NCI-H510A (cell line): ENCODE measurements at regions not wholly inside any gene's neighbourhood (a gene's known extent, or its start where the extent isn't known, plus 50 kb on each side); places are given as distances from the start of the nearest gene placed in this dataset.

Experiments used
- DNase-seq: peaks from one replicate; lab custom pipeline; 2025; lab: John Stamatoyannopoulos, UW

DNA sequence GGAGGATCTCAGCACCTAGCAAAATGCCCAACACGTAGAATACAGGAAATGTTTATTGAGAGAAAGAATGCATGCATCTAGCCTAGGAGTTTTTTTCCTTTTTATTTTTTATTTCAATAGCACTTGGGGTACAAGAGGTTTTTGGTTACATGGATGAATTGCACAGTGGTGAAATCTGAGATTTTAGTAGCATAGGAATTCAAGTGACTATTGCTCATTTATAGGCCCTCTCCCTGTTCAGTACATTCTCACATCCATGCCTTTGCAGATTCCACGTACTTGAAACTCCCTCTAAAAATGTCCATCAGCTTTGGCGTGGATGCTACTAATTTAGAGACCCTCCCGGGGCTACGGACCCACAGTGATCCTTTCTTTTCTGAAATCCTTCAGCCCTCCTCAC lies 61.7 kb upstream of the PIAS1 start:
- no peak for DNase-seq

DNA sequence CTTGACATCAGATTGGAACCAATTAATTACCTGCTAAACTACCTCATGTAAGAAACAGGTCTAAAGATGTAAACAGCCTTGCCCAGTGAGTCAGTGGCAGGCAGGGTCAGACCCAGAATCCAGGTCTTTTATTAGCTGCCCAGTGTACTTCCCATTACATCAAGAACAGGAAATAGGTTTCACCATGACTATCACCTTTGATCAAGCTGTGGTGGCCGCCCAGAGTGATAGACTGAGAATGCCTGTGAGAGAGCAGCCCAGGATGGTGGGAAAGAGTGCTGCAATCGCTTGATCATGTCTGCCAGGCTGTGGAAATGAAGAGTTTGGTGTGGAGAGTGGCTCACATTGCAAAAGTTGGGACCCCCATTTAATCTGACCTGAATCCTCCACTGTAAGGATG lies 61.3 kb upstream of the PIAS1 start:
- no peak for DNase-seq

GRCh38 chr15:67997996-67998395 lies 56.1 kb upstream of the PIAS1 start:
- DNase-seq = no peak

GRCh38 chr15:67998599-67999133 lies 55.4 kb upstream of the PIAS1 start:
- DNase-seq = no peak

DNA sequence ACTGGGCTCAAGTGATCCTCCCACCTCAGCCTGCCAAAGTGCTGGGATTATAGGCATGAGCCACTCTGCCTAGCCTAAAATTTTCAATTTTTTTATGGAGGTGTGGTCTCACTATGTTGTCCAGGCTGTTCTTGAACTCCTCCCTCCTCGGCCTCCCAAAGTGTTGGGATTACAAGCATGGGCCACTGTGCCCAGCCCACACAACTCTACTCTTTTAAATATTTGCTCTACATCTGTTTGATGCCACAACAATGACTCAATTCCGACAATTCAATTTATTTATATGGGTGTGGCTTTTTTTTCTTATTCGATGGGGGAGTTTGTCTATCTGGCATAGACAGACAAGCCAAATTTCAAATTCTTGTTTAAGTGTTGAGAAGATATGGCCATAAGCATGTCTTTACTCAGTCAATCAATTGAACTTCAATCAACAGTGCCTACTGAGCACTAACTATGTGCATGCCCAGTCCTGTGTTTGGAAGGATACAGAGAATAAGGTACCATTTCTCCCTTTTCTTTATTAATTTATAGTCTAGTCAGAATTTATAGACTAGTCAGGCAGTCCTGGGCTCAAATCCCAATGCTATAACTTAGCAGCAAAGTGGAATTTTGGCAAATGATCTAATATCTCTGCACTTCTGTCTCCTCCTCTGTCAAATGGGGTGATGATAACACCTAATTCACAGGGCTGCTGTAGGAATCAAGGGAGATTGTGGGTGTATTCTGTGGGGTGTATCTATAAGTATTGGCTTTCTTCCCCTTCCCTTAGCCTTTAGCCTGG lies 54.6 kb upstream of the PIAS1 start:
- no peak for DNase-seq

DNA sequence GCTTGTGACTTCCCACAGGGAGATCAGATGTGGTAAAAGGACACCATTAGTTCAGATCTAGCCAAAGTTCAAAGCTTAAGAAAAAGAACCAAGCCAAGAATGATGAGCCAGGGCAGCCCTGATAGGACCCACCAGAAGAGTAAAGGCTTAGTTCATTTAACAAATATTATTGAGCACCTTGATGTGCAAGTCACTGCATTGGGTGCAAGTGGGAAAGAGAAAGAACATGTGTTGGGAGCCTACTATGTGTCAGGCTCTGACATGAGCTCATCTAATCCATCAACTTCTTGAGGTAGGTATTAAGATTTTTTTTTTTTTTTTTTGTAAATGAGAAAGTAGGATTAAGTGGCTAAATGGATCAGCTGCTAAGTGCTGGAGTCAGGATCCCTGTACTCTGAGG lies 53.4 kb upstream of the PIAS1 start:
- DNase-seq = no peak

DNA sequence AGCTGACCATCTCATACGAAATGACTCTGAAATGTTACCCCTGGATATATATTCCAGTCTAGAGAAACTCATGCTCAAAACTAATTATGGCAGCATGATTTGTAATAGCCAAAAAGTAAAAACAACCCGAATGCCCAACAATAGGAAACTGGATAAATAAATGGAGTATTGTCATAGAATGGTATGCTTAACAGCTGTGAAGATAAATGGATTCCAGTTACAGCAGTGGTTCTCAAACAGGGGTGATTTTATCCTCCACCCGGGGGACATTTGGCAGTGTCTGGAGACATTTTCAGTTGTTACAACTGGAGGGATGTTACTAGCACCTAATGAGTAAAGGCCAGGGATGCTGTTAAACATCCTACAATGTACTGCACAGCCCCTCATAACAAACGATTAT lies 52.3 kb upstream of the PIAS1 start:
- DNase-seq = no peak

- DNase-seq = no peak
Observed at GRCh38 chr15:68003297-68003696, 50.8 kb upstream of the PIAS1 start.
